BLaER1 (cell line): ENCODE measurements at regions not wholly inside any gene's neighbourhood (a gene's known extent, or its start where the extent isn't known, plus 50 kb on each side); places are given as distances from the start of the nearest gene placed in this dataset.
"Not testable (repeated sequence)": the region's sequence is repeated elsewhere in the genome, so short reads cannot be mapped to it uniquely, and the experiment has no call there.

Experiments used
- H3K27ac ChIP-seq: shearing (Covaris generic); formaldehyde crosslinking; 2 replicates; pipeline ENCODE4 v1.8.1; 2022
- H3K27me3 ChIP-seq: shearing (Covaris generic); formaldehyde crosslinking; 2 replicates; pipeline ENCODE4 v1.8.1; 2022
- H3K36me3 ChIP-seq: shearing (Covaris generic); formaldehyde crosslinking; 2 replicates; pipeline ENCODE4 v1.8.1; 2022
- H3K4me1 ChIP-seq: shearing (Covaris generic); formaldehyde crosslinking; 2 replicates; pipeline ENCODE4 v1.8.1; 2022
- H3K4me2 ChIP-seq: shearing (Covaris generic); formaldehyde crosslinking; 2 replicates; pipeline ENCODE4 v1.8.1; 2022
- H3K4me3 ChIP-seq: shearing (Covaris generic); formaldehyde crosslinking; 2 replicates; pipeline ENCODE4 v1.8.1; 2022
- H3K9ac ChIP-seq: shearing (Covaris generic); formaldehyde crosslinking; 2 replicates; pipeline ENCODE4 v1.8.1; 2022
- H3K9me3 ChIP-seq: shearing (Covaris generic); formaldehyde crosslinking; 2 replicates; pipeline ENCODE4 v1.8.1; 2022
- H4K20me1 ChIP-seq: shearing (Covaris generic); formaldehyde crosslinking; 2 replicates; pipeline ENCODE4 v1.8.1; 2022
- Cebpa-rat ChIP-seq: shearing (Covaris generic); IDR thresholded peaks from 2 replicates; pipeline ENCODE4 v1.8.1; 2022

GRCh38 chr3:103247459-103247858, 812.6 kb downstream of the ZPLD1 start:
- H3K36me3 ChIP-seq: no peaks in the 10 kb centered on the region
- no peak overlapping the region for H3K4me2 ChIP-seq
- TF ChIP-seq Cebpa-rat: no peak
- H3K9me3 ChIP-seq: no peaks in the 10 kb centered on the region
- H4K20me1 ChIP-seq: no peaks in the 10 kb centered on the region
- no peaks in the 10 kb centered on the region for H3K4me1 ChIP-seq
- no peak overlapping the region for H3K4me3 ChIP-seq
- no peaks in the 10 kb centered on the region for H3K27me3 ChIP-seq
- H3K27ac ChIP-seq: no peak overlapping the region
- no peak overlapping the region for H3K9ac ChIP-seq

GRCh38 chr3:103254827-103255226, 820.0 kb downstream of the ZPLD1 start:
- H3K9ac ChIP-seq, H3K36me3 ChIP-seq, H3K27me3 ChIP-seq, H3K4me1 ChIP-seq, H4K20me1 ChIP-seq, H3K4me2 ChIP-seq, H3K4me3 ChIP-seq, H3K9me3 ChIP-seq, H3K27ac ChIP-seq: not testable (repeated sequence)

GRCh38 chr3:103269287-103269686, 834.5 kb downstream of the ZPLD1 start:
- Histone ChIP-seq H3K36me3 (no peaks in the 10 kb centered on the region), H3K27me3 (no peaks in the 10 kb centered on the region), H3K9me3 (peaks cover 21% of the 10 kb centered on the region), H3K4me3 (no peak overlapping the region), H3K27ac (no peak overlapping the region), H3K4me2 (no peak overlapping the region), H3K4me1 (no peaks in the 10 kb centered on the region), H4K20me1 (no peaks in the 10 kb centered on the region), H3K9ac (no peak overlapping the region)
- no peak for TF ChIP-seq Cebpa-rat

GRCh38 chr3:103271575-103271974, 836.8 kb downstream of the ZPLD1 start:
- Histone ChIP-seq H3K36me3 (no peaks in the 10 kb centered on the region), H3K4me1 (no peaks in the 10 kb centered on the region), H3K4me3 (no peak overlapping the region), H3K4me2 (no peak overlapping the region), H3K27ac (no peak overlapping the region), H3K27me3 (no peaks in the 10 kb centered on the region), H4K20me1 (no peaks in the 10 kb centered on the region), H3K9me3 (peaks cover 21% of the 10 kb centered on the region), H3K9ac (no peak overlapping the region)
- no peak for TF ChIP-seq Cebpa-rat

GRCh38 chr3:103295974-103296570, 861.3 kb downstream of the ZPLD1 start:
- no peak overlapping the region for H3K9ac ChIP-seq
- no peaks in the 10 kb centered on the region for H3K9me3 ChIP-seq
- H3K27me3 ChIP-seq: no peaks in the 10 kb centered on the region
- H3K4me2 ChIP-seq: no peak overlapping the region
- no peak overlapping the region for H3K4me3 ChIP-seq
- peaks cover 10% of the 10 kb centered on the region for H3K4me1 ChIP-seq
- no peak overlapping the region for H3K27ac ChIP-seq
- no peaks in the 10 kb centered on the region for H4K20me1 ChIP-seq
- TF ChIP-seq Cebpa-rat: no peak
- no peaks in the 10 kb centered on the region for H3K36me3 ChIP-seq

GRCh38 chr3:103297502-103297901, 862.7 kb downstream of the ZPLD1 start:
- H4K20me1 ChIP-seq, H3K4me2 ChIP-seq, H3K9me3 ChIP-seq, H3K9ac ChIP-seq, H3K27me3 ChIP-seq, H3K36me3 ChIP-seq, H3K27ac ChIP-seq, H3K4me1 ChIP-seq, H3K4me3 ChIP-seq: not testable (repeated sequence)

GRCh38 chr3:103306104-103306503, 871.3 kb downstream of the ZPLD1 start:
- no peaks in the 10 kb centered on the region for H3K27me3 ChIP-seq
- no peak overlapping the region for H3K27ac ChIP-seq
- H3K4me2 ChIP-seq: no peak overlapping the region
- no peaks in the 10 kb centered on the region for H3K9me3 ChIP-seq
- TF ChIP-seq Cebpa-rat: no peak
- H3K4me1 ChIP-seq: no peaks in the 10 kb centered on the region
- no peak overlapping the region for H3K9ac ChIP-seq
- no peaks in the 10 kb centered on the region for H3K36me3 ChIP-seq
- no peak overlapping the region for H3K4me3 ChIP-seq
- H4K20me1 ChIP-seq: no peaks in the 10 kb centered on the region

GRCh38 chr3:103308921-103309320, 874.1 kb downstream of the ZPLD1 start:
- no peak overlapping the region for H3K9ac ChIP-seq
- no peaks in the 10 kb centered on the region for H3K4me1 ChIP-seq
- H3K36me3 ChIP-seq: no peaks in the 10 kb centered on the region
- no peaks in the 10 kb centered on the region for H3K27me3 ChIP-seq
- no peaks in the 10 kb centered on the region for H4K20me1 ChIP-seq
- no peak overlapping the region for H3K4me3 ChIP-seq
- no peak overlapping the region for H3K27ac ChIP-seq
- no peak overlapping the region for H3K4me2 ChIP-seq
- no peaks in the 10 kb centered on the region for H3K9me3 ChIP-seq
- TF ChIP-seq Cebpa-rat: no peak

GRCh38 chr3:103319912-103320311, 885.1 kb downstream of the ZPLD1 start:
- Histone ChIP-seq H3K27me3 (no peaks in the 10 kb centered on the region), H3K9me3 (no peaks in the 10 kb centered on the region), H3K4me2 (no peak overlapping the region), H3K9ac (no peak overlapping the region), H3K27ac (no peak overlapping the region), H3K4me3 (no peak overlapping the region), H3K36me3 (no peaks in the 10 kb centered on the region), H4K20me1 (no peaks in the 10 kb centered on the region), H3K4me1 (no peaks in the 10 kb centered on the region)
- no peak for TF ChIP-seq Cebpa-rat

- H3K4me2 ChIP-seq: no peak overlapping the region
- no peak overlapping the region for H3K9ac ChIP-seq
- H3K36me3 ChIP-seq: no peaks in the 10 kb centered on the region
- no peaks in the 10 kb centered on the region for H3K27me3 ChIP-seq
- H3K27ac ChIP-seq: no peak overlapping the region
- no peaks in the 10 kb centered on the region for H4K20me1 ChIP-seq
- H3K4me1 ChIP-seq: no peaks in the 10 kb centered on the region
- no peak for TF ChIP-seq Cebpa-rat
- H3K9me3 ChIP-seq: no peaks in the 10 kb centered on the region
- no peak overlapping the region for H3K4me3 ChIP-seq
Observed at GRCh38 chr3:103337179-103337845, 902.5 kb downstream of the ZPLD1 start.
